Stimulated activated naive CD4-positive, alpha-beta T cell treated with Interleukin-2 at 50 U/mL for 16 hours (primary cell): ENCODE measurements at regions not wholly inside any gene's neighbourhood (a gene's known extent, or its start where the extent isn't known, plus 50 kb on each side); places are given as distances from the start of the nearest gene placed in this dataset.
"Not testable (repeated sequence)": the region's sequence is repeated elsewhere in the genome, so short reads cannot be mapped to it uniquely, and the experiment has no call there.

Source experiments
- DNase-seq: peaks from one replicate; lab custom pipeline; 2025; lab: John Stamatoyannopoulos, UW

- no peak for DNase-seq
Observed at GRCh38 chr9:135358552-135358940, 121.0 kb upstream of the PPP1R26 start.

DNA sequence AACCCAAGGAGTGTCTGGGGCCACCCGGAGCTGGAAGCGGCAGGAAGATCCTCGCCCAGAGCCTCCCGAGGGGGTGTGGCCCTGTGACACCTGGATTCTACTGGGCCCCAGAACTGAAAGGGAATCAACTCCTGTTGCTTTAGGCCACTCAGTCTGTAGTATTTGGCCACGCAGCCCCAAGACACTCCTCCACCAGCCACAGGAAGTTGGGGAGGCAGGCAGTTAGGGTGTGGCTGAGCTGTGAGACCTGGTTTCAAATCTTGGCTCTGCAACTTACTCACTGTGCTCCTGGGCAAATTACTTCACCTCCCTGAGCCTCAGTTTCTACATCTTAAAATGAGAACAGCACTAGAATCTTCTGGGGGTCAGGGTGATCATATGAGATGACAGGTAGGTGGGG, 119.8 kb upstream of the PPP1R26 start:
- no peak for DNase-seq

- DNase-seq: no peak
Observed at GRCh38 chr9:135360617-135361016, 119.0 kb upstream of the PPP1R26 start.

- not testable (repeated sequence) for DNase-seq
Observed at GRCh38 chr9:135361668-135362067, 117.9 kb upstream of the PPP1R26 start.

GRCh38 chr9:135363596-135363995, 116.0 kb upstream of the PPP1R26 start:
- DNase-seq: no peak

GRCh38 chr9:135365013-135365768, 114.4 kb upstream of the PPP1R26 start:
- no peak for DNase-seq

- no peak for DNase-seq
Observed at GRCh38 chr9:135366104-135366503, 113.5 kb upstream of the PPP1R26 start.

DNA sequence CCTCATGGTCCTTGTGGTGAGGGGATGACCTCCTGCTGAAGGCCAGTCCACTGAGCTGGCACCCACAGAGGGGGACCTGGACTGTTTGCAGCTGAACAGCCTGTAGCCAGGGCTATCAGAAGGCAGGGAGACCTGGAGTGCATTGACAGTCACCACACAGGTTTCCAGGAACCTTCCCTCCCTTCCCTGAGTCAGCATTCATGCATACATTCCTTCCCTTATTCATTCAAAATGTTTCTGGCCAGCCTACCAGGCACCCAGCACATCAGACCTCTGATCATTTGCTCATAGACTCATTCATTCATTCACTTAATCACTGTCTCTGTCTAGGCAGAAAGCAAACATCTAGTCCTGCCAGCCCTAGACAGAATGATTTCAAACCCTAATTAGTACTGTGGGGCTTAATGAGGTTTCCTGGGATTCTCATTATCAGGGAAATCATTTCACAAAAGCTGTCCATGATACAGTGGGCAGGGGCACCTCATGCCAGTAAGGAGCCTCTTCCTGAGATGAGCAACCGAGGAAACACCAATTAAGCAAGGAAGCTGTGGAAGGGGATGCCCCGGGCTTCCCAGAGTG, 110.1 kb upstream of the PPP1R26 start:
- DNase-seq: no peak

- no peak for DNase-seq
Observed at GRCh38 chr9:135370411-135371375, 108.9 kb upstream of the PPP1R26 start.

DNA sequence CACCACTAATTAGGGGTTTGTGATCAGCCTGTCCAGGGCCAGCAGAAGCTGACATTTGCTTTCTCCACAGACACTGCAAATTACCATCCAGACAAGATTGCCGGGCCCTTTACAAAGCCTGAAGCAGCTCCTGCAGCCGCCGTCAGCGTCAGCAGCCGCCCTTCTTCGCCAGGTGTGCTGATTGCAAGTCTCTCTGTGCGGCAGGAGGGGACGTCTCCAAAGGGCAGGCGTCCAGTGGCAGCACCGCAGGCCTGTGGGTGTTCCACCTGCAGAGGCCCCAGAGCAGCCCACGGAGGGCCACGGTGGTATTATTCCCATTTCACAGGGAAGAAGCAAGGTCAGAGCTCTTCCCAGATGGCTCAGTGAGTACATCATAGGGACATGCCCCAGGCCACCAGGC, 108.0 kb upstream of the PPP1R26 start:
- DNase-seq: no peak

DNA sequence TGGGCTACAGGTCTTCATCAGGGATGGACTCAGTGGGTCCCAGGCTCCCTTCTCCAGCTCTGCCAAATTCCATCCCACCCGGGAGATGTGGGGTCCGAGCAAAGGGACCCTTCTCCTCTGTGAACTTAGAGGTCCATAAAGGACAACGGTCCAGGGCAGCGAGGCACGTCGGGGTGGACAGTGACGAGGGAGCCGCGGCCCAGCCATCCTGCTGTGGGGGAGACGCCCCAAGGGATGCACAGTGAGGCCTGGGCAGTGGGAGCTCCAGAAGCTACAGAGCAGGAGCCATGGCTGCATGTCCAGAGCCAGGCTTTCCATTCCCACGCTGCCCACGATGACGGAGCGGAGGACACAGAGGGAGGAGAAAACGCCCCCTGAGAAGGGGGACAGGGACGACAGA, 107.5 kb upstream of the PPP1R26 start:
- DNase-seq: no peak

DNA sequence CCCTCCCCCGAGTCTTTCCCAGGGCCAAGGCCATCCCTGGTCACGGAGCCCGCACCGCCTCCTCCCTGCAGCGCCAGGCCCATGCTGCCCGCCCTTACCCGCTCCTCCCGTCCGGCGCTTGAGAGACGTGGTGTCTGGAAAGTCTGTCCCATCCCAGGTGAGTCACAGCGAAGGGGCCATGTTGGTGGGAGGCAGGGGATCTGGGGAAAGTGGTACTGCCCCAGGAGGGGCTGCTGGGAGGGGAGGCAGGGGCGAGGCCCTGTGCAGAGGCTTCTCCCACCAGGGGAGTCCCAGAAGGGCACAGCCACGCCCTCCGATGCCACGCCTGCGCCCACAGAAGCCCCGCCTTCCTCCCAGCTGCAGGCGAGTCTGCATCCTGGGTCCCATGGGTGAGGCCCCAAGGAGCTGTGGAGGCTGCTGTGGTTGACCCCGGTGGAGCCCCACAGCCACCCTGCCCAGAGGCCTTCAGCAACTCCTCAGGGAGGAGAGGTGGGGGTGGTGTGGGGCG, 107.0 kb upstream of the PPP1R26 start:
- DNase-seq: no peak

DNA sequence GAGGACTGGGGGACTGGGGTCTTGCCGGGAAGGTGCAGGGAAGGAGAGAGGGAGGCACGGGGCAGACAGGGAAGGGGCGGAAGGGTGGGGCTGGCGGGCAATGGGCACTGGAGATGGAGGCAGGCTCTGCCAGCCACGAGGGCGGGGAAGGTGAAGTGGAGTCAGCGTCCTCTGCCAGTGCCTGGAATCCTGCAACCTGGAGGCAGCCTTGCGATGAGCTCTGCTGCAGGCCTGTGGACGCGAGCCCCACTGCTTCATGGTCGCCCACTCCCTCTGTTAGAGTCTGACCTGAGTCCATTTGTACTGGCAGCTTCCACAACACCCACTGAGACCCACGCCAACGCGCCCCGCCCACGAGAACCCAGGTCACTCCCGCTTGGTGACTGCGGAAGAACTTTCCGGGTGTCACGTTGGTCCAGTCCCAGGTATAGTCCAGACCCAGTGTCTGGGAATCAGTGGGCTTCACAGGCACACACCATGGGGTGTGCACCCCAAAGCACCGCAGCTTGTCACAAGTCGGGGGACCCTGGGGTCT, 106.4 kb upstream of the PPP1R26 start:
- DNase-seq: no peak

DNA sequence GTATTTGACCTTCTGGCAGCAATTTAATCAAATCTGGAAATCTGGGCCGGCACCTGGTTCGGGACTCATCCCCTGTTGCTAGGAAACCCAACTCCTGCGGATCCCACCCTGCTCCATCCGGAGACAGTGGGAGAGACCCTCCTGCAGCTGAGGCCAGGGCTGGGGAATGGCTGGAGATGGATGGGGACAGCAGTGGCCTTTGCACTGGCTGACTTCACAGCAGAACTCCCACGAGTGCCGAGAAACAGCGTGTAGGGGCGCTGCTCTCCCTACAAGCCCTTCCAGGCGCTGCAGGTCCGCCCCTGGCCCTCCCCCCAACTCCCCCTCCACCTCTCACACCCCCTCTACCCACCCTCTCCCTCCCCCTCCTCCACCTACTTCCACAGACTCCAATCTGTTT, 105.8 kb upstream of the PPP1R26 start:
- no peak for DNase-seq

DNA sequence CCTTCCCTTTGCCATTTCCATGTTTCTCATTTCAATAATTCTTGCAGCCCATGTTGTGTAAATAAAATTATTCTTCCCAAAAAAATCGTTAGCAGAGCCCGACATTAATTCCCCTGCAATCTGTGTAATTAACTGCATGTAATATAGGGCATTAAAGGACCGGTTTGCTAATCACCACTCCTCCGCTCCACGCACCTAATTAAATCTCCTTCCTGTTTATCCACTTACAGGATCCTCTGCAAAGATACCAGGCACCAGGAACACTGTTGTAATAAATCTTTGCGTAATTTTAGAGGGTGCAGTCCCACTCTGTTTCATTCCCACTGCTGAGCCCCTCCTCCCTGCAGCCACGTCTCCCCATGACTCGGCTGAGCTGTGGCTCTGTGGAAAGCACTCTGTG, 105.0 kb upstream of the PPP1R26 start:
- no peak for DNase-seq

DNA sequence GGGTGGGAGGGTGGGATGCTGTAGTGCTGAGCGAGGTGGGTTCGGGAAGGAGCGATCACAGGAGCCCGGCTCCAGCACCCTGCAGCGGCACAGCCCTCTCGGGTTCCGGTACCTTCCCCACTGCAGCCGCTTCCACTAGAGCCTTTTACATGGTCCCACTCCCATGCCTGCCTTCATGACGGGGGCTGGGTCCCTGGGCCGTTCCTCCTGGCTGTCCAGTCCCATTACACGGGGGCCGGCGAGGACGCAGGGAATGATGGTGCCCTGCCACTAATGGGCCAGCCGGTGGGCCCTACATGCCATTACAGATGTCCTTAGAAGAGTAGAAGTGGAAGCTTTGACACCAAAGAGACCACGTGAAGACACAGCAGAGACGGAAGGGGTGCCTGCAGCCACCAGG, 104.6 kb upstream of the PPP1R26 start:
- DNase-seq: no peak

DNA sequence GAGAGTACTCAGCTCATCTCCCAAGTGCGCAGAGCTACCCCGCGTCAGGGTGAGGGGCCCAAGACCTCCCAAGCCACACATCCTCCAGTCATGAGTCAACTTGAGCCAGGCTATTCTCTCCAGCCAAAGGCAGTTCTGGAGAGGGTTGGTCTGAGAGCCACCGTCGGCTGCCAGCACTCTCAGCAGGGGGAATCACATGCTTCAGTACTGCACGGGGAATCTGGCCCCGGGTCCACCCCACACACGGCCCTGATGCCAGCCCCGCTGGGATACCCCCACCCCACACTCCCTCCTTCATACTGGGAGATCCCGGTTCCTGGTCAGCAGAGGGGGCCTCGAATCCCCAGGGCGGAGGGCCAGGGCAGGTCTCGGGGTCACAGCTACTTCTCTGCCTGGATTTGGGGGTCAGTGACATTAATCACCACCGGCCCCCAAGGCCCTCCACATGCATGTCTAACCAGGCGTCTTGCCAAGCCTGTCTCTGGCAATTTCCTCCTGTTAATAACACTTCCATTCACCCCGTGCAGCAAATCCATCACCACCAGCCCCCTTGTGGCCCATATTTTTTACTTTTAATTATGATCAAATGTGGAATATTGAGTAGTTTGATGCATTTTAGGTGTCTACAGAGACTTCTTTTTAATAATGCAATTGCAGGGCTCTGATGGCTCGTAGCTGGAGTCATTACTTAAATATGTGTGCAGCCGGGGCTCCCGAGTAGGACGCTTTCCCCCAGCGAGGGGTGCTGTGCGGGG, 102.9 kb upstream of the PPP1R26 start:
- no peak for DNase-seq

- no peak for DNase-seq
Observed at GRCh38 chr9:135377431-135377830, 102.2 kb upstream of the PPP1R26 start.

DNA sequence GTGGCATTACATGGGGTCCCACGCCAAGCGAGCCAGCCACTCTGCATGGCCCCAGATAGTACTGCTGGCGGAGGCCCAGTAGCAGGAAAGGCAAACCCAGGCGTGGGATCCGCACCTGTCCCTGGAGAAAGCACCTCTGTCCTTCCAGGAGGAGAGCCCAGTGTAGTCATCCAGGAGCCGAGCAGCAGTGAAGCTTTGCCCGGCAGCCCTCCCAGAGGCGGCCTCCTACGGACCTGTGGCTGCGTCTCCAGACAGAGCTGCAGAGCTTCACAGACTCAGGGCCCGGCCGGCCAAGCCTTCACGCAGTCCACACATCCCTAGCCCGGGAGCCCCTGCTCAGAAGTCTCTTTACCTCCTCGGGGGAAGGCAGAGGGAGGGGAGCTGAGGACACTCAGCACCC, 100.8 kb upstream of the PPP1R26 start:
- no peak for DNase-seq

DNA sequence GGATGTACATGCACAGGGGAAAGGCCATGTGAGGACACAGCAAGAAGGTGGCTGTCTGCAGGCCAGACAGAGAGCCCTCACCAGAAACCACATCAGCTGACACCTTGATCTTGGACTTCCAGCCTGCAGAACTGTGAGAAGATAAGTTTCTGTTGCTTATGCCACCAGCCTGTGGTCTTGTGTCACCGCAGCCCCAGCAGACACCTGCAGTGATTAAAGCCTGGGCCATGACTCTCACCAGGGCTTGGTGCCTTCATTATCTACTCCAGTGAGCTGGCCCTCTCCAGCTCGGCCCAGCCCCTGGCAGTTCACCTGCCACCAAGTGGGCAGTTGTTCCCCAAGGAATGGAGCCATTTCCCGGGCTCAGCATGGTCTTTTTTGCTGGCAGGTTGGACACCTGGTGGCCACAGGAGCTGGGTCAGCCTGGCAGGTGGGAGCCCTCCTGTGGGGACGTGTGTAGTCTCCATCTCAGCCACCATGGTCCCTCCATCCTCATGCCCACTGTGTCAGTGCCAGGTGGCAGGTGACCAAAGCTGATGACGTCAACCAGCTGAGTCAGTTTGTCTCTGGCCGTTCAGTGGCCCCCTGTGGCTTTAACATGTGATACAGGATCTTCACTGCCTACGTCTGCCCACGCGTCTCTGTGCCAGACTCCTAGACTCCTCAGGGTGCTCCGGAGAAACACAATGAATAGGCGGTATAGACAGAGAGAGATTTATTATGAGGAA, 99.9 kb upstream of the PPP1R26 start:
- no peak for DNase-seq
